HG02870 (cell line): ENCODE measurements at regions not wholly inside any gene's neighbourhood (a gene's known extent, or its start where the extent isn't known, plus 50 kb on each side); places are given as distances from the start of the nearest gene placed in this dataset.
"Not testable (repeated sequence)": the region's sequence is repeated elsewhere in the genome, so short reads cannot be mapped to it uniquely, and the experiment has no call there.

Experiments
- ATAC-seq: cut with Tn5 transposase; IDR thresholded peaks from one replicate; pipeline ENCODE4 v1.9.1; 2021; ENCODE audit warnings: mild to moderate bottlenecking, moderate library complexity; ENCODE audit not compliant: unreplicated experiment

GRCh38 chr4:114087596-114088230 is 108.3 kb upstream of the ARSJ start:
- no peak for ATAC-seq

DNA sequence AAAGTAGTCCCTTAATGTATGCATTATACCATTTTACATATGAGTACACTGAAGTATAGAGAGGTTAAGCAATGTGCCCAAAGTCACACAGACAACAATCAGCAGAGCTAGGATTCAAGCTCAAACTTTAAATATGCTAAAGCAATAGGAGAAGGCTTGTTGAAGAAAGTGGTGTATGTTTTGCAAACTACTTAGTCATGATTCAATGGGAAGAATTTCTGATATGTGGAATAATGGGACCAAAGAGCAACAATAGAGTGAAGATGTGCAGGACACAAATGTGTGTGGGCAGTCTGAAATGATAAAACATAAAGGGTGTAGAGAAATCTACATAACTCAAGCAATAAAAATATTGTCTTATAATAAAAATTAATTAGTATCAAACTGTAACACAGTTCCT is 109.0 kb upstream of the ARSJ start:
- ATAC-seq = no peak

DNA sequence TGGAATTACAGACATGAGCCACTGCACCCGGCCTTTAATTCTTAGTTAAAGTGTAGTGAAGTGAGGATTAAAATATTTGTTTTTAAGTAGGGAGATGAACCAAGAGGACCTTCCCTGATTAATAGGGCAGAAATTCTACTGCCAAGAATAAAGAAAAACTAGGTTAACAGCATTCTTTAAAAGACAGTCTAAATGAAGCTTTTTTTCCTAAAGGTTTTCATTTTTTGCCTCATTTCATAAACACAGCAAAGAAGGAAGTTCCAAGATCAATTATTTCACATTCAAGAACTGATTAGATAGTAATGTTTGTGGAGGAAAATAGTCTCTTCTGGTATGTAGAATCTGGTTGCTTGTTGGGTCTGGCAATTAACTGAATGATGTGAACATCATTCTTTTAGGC is 112.1 kb upstream of the ARSJ start:
- no peak for ATAC-seq

- ATAC-seq = no peak
Observed at GRCh38 chr4:114093221-114093715, 113.8 kb upstream of the ARSJ start.

DNA sequence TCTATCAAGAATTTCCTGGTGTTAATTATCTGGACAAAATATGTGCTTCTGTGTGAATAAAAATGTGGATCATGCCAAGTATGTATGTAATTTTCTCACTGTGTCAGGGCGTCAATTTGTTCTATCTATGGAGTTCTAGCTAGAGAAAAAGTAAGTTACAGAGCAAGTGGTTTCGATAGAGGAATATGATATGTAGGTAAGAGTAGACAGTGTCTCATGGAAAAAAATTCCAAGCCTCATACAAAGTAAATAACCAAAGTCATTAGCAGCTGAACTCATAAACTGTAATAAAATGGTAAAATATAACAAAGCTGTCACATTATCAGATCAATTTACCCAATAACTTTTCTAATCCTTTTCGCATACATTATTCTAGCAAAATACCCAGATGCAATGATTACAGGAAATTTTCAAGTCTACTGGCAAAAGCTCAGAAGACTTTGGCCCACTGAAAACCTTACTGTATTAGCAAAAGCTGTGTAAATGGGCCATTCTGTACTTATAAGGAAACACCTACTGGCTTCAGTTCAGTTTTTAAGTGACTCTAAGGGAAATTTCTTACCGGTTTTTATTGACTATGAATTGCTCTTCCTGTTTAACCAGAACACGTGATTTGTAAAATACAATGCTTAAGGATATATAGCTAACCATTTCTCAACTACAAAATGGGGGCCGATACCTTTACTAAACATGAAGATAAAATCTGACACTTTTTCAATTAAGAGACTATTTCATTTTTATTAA is 121.0 kb upstream of the ARSJ start:
- no peak for ATAC-seq

GRCh38 chr4:114103908-114104307 is 124.5 kb upstream of the ARSJ start:
- ATAC-seq = no peak

- no peak for ATAC-seq
Observed at GRCh38 chr4:114108869-114109268, 129.4 kb upstream of the ARSJ start.

DNA sequence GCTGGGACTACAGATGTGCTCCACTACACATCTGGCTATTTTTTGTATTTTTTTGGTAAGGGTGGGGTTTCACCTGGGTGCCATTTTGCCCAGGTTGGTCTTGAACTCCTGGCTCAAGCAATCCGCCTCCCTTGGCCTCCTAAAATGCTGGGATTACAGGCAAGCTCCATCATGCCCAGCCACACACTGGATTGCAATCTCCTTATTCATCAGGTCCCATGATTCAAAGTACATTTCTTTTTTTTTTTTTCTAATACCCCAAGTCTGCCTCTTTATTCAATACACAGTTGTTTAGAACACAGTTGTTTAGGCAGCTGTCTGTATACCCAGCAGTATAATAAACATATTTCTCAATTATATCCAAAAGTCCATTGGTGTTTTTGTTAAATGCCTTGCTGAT is 130.3 kb upstream of the ARSJ start:
- ATAC-seq = no peak

DNA sequence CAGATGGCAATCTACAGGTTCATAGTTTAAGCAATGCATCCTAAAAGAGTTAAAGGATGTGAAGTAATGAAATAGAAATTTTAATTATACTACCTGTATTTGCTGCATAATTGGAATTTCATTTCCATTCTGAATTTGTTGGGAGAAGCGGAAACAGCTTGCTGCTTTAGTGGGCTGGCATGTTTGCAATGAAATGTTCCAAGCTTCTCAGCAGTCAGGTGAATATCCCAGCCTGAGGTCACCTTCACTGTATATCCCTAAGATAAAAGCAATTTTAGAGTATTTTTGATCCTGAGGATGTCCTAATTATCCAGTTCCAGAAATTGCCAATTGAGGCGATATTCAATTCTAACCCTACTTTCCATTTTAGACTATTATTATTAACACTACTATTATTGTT is 136.1 kb upstream of the ARSJ start:
- ATAC-seq = no peak

- no peak for ATAC-seq
Observed at GRCh38 chr4:114116861-114117260, 137.4 kb upstream of the ARSJ start.

DNA sequence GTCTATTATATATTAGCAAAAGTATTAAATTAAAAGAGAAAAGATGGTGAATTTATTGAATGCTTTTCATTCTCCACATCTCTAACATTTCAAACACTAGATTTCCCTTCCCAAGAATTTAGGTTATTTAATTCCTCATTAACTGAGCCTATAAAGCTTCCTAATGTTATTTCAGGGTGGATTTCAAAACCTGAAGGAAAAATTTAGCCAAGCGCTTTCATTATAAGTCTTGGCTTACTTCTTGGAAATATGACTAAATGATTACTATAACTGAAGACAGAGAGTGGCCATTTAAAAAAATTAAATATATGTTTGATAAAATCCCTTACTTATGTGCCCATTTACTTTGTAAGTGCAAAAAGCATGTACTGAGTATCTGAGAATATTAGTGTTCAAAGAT is 141.8 kb upstream of the ARSJ start:
- no peak for ATAC-seq

- no peak for ATAC-seq
Observed at GRCh38 chr4:114132199-114132598, 152.8 kb upstream of the ARSJ start.

GRCh38 chr4:114132830-114133229 is 153.4 kb upstream of the ARSJ start:
- peak; percentile 77 for ATAC-seq

DNA sequence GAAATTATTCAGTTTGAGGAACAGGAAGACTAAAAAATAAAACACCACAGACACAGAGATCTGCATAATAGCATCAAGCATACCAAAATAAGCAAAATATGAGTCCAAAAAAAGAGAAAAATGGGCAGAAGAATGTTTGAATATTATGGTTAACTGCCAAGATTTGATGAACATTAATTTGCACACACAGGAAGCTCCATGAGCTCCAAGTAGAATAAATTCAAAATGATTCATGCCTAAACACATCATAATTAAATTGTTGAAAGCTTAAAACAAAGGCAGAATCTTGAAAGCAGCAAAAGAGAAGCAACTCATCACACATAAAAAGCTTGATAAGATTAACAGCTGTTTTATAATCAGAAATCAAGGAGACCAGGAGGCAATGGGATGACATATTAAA is 156.6 kb upstream of the ARSJ start:
- ATAC-seq = no peak

- ATAC-seq = no peak
Observed at GRCh38 chr4:114137984-114138383, 158.5 kb upstream of the ARSJ start.

- no peak for ATAC-seq
Observed at GRCh38 chr4:114146947-114147618, 167.6 kb upstream of the ARSJ start.

GRCh38 chr4:114147619-114148208 is 168.3 kb upstream of the ARSJ start:
- ATAC-seq = not testable (repeated sequence)

DNA sequence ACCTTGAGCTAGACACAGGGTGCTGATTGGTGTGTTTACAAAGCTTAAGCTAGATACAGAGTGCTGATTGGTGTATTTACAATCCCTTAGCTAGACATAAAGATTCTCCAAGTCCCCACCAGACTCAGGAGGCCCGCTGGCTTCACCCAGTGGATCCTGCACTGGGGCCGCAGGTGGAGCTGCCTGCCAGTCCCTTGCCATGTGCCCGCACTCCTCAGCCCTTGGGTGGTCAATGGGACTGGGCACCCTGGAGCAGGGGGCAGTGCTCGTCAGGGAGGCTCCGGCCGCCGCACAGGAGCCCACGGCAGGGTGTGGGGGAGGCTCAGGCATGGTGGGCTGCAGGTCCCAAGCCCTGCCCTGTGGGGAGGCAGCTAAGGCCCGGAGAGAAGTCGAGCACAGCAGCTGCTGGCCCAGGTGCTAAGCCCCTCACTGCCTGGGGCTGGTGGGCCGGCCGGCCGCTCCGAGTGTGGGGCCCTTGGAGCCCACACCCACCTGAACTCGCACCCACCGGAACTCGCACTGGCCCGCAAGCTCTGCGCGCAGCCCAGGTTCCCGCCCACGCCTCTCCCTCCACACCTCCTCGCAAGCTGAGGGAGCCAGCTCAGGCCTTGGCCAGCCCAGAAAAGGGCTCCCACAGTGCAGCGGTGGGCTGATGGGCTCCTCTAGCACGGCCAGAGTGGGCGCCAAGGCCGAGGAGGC is 169.1 kb upstream of the ARSJ start:
- not testable (repeated sequence) for ATAC-seq

GRCh38 chr4:114156371-114156770 is 176.9 kb upstream of the ARSJ start:
- no peak for ATAC-seq

GRCh38 chr4:114161809-114162208 is 182.4 kb upstream of the ARSJ start:
- ATAC-seq = no peak

- ATAC-seq = no peak
Observed at GRCh38 chr4:114163051-114163450, 183.6 kb upstream of the ARSJ start.
